H1 (cell line): ENCODE measurements at regions not wholly inside any gene's neighbourhood (a gene's known extent, or its start where the extent isn't known, plus 50 kb on each side); places are given as distances from the start of the nearest gene placed in this dataset.

Experiments
- CTCF ChIA-PET: fragments of 300-600 bp; sonication (Branson Sonifier 250); formaldehyde crosslinking; loops from one replicate; lab custom pipeline; 2021; ENCODE audit not compliant: partially characterized antibody; lab: Charles Lee
- POLR2A ChIA-PET: fragments of 300-600 bp; sonication (Branson Sonifier 250); formaldehyde crosslinking; loops from one replicate; lab custom pipeline; 2021; ENCODE audit warnings: inconsistent platforms; ENCODE audit not compliant: partially characterized antibody; lab: Charles Lee
- DNase-seq, 2 experiments: peaks; one replicate each; pipeline versions ENCODE4 v3.0.0 to v3.0.0-alpha.2; 2010 to 2022; ENCODE audit warnings: low spot score in 2 of 2, low read depth in 1 of 2, mixed read lengths in 1 of 2
- FAIRE-seq: peaks from 2 replicates; lab custom pipeline; 2011; peaks lifted over from hg19 to GRCh38; lab: Jason Lieb, UNC
- H2AFZ ChIP-seq: 2 replicates; pipeline ENCODE4 v1.8.1; 2012; ENCODE audit warnings: low read length, inconsistent platforms
- H2AK5ac ChIP-seq: 2 replicates; pipeline ENCODE4 v1.6.1; 2013; ENCODE audit warnings: low read depth, low read length
- H2BK120ac ChIP-seq: replicated peaks from 2 replicates; pipeline ENCODE3; 2013; ENCODE audit warnings: low read depth, low read length, inconsistent platforms
- H2BK12ac ChIP-seq: 2 replicates; pipeline ENCODE4 v1.6.1; 2013; ENCODE audit warnings: low read depth, low read length
- H2BK15ac ChIP-seq: 2 replicates; pipeline ENCODE4 v1.6.1; 2013; ENCODE audit warnings: low read length
- H2BK20ac ChIP-seq: 2 replicates; pipeline ENCODE4 v1.6.1; 2013; ENCODE audit warnings: low read length
- H2BK5ac ChIP-seq: 2 replicates; pipeline ENCODE4 v1.6.1; 2013; ENCODE audit warnings: low read depth, low read length
- H3K14ac ChIP-seq: 2 replicates; pipeline ENCODE4 v1.6.1; 2013; ENCODE audit warnings: inconsistent platforms; ENCODE audit not compliant: insufficient read length
- H3K18ac ChIP-seq: 2 replicates; pipeline ENCODE4 v1.6.1; 2013; ENCODE audit warnings: low read length; ENCODE audit errors: extremely low read depth
- H3K23ac ChIP-seq: 2 replicates; pipeline ENCODE4 v1.6.1; 2013; ENCODE audit warnings: inconsistent platforms; ENCODE audit not compliant: insufficient read length
- H3K23me2 ChIP-seq: 2 replicates; pipeline ENCODE4 v1.6.1; 2013; ENCODE audit warnings: low read depth, low read length
- H3K27ac ChIP-seq: 2 replicates; pipeline ENCODE4 v1.6.1; 2011; ENCODE audit warnings: low read depth, low read length, inconsistent platforms
- H3K27me3 ChIP-seq, 4 experiments: replicated peaks in 1 of 4; 1 replicate in 1 of 4; 2 replicates in 3 of 4; pipeline versions ENCODE4 v1.6.1 to v1.8.1; 2011 to 2013; ENCODE audit warnings: low read length in 3 of 4, mild to moderate bottlenecking in 3 of 4, inconsistent platforms in 2 of 4, mixed read lengths in 2 of 4, moderate library complexity in 1 of 4; ENCODE audit not compliant: control insufficient read depth in 3 of 4, insufficient read depth in 3 of 4; ENCODE audit errors: extremely low read depth in 1 of 4
- H3K36me3 ChIP-seq, 4 experiments: 2 replicates each; pipeline versions ENCODE4 v1.6.1 to v1.8.1; 2011 to 2013; ENCODE audit warnings: mild to moderate bottlenecking in 4 of 4, low read length in 3 of 4, moderate library complexity in 2 of 4, control low read depth in 1 of 4, inconsistent platforms in 1 of 4; ENCODE audit not compliant: insufficient read depth in 4 of 4, control insufficient read depth in 2 of 4
- H3K4ac ChIP-seq: replicated peaks from 2 replicates; pipeline ENCODE3; 2013; ENCODE audit warnings: low read length, low read depth, mixed read lengths, inconsistent platforms; ENCODE audit not compliant: insufficient read length
- H3K4me1 ChIP-seq, 4 experiments: replicated peaks in 1 of 4; 1 replicate in 1 of 4; 2 replicates in 3 of 4; pipeline versions ENCODE4 v1.6.1 to v1.8.1; 2011 to 2013; ENCODE audit warnings: low read length in 3 of 4, inconsistent platforms in 2 of 4, mixed read lengths in 1 of 4; ENCODE audit not compliant: insufficient read depth in 4 of 4, control insufficient read depth in 3 of 4
- H3K4me2 ChIP-seq, 2 experiments: 2 replicates each; pipeline versions ENCODE4 v1.6.1 to v1.8.1; 2011 to 2013; ENCODE audit warnings: low read depth in 2 of 2, low read length in 2 of 2, control low read depth in 1 of 2, inconsistent platforms in 1 of 2, mild to moderate bottlenecking in 1 of 2; ENCODE audit not compliant: insufficient read depth in 1 of 2
- H3K4me3 ChIP-seq, 4 experiments: fragments of 200-600, 300-600 bp in 1 of 4; sonication (generic), shearing (Covaris generic), sonication (Bioruptor Twin) in 1 of 4; 2 replicates each; pipeline versions ENCODE4 v1.5.1 to v1.8.1; 2011 to 2016; ENCODE audit warnings: low read length in 4 of 4, low read depth in 3 of 4, control low read depth in 2 of 4, inconsistent platforms in 2 of 4, mild to moderate bottlenecking in 2 of 4, mixed read lengths in 1 of 4, moderate library complexity in 1 of 4; ENCODE audit not compliant: insufficient read depth in 2 of 4; ENCODE audit errors: extremely low read depth in 1 of 4
- H3K56ac ChIP-seq: replicated peaks from 2 replicates; pipeline ENCODE3; 2013; ENCODE audit warnings: low read depth, mild to moderate bottlenecking, mixed read lengths, low read length, inconsistent platforms; ENCODE audit not compliant: insufficient read length
- H3K79me1 ChIP-seq: 2 replicates; pipeline ENCODE4 v1.6.1; 2013; ENCODE audit warnings: low read depth, low read length, control low read depth
- H3K79me2 ChIP-seq, 2 experiments: 2 replicates each; pipeline versions ENCODE4 v1.6.1 to v1.8.1; 2012 to 2013; ENCODE audit warnings: low read length in 2 of 2, mild to moderate bottlenecking in 2 of 2, inconsistent platforms in 1 of 2; ENCODE audit not compliant: insufficient read depth in 2 of 2, control insufficient read depth in 1 of 2
- H3K9ac ChIP-seq, 4 experiments: replicated peaks in 1 of 4; 1 replicate in 1 of 4; 2 replicates in 3 of 4; pipeline versions ENCODE4 v1.6.1 to v1.8.1; 2011 to 2013; ENCODE audit warnings: low read depth in 3 of 4, low read length in 3 of 4, control low read depth in 2 of 4, mild to moderate bottlenecking in 2 of 4, moderate library complexity in 2 of 4, inconsistent platforms in 1 of 4; ENCODE audit errors: extremely low read depth in 1 of 4
- H3K9me3 ChIP-seq, 2 experiments: 2 replicates each; pipeline versions ENCODE4 v1.6.1 to v1.8.1; 2012 to 2013; ENCODE audit warnings: mild to moderate bottlenecking in 2 of 2, moderate library complexity in 2 of 2, control low read depth in 1 of 2, inconsistent platforms in 1 of 2, low read depth in 1 of 2, low read length in 1 of 2, mixed read lengths in 1 of 2; ENCODE audit not compliant: insufficient read depth in 2 of 2
- H4K20me1 ChIP-seq, 2 experiments: replicated peaks in 1 of 2; 2 replicates each; pipeline versions ENCODE3 to v1.8.1; 2011 to 2013; ENCODE audit warnings: inconsistent platforms in 2 of 2, low read length in 2 of 2, mild to moderate bottlenecking in 1 of 2; ENCODE audit not compliant: insufficient read depth in 2 of 2, control insufficient read depth in 1 of 2
- H4K5ac ChIP-seq: 2 replicates; pipeline ENCODE4 v1.6.1; 2013; ENCODE audit warnings: low read length, low read depth, mixed read lengths, inconsistent platforms; ENCODE audit not compliant: insufficient read length
- H4K8ac ChIP-seq: 2 replicates; pipeline ENCODE4 v1.8.0; 2013; ENCODE audit warnings: mild to moderate bottlenecking, moderate library complexity, low read length, inconsistent platforms; ENCODE audit not compliant: insufficient read depth; ENCODE audit errors: extremely low read depth
- H4K91ac ChIP-seq: replicated peaks from 2 replicates; pipeline ENCODE3; 2013; ENCODE audit warnings: low read length, mixed read lengths, inconsistent platforms; ENCODE audit not compliant: insufficient read length
- BACH1 ChIP-seq: IDR thresholded peaks from 2 replicates; pipeline ENCODE4 v1.6.1; 2012; ENCODE audit warnings: low read length, improper control_type of control experiment
- EZH2 ChIP-seq: fragments of 200-600 bp; sonication (generic); IDR thresholded peaks from 2 replicates; pipeline ENCODE4 v1.7.1; 2012; ENCODE audit warnings: low read depth, mild to moderate bottlenecking, moderate library complexity, low read length, inconsistent platforms; ENCODE audit not compliant: severe bottlenecking
- WGBS, 2 experiments: shearing (Covaris generic) in 1 of 2; methylation state at CpG; one replicate each; pipeline versions ENCODE4 v1.1.6 to v1.1.7; 2013 to 2015; ENCODE audit warnings: low lambda C conversion rate in 2 of 2, mixed read lengths in 2 of 2, inconsistent platforms in 1 of 2, low coverage in 1 of 2, missing lambda C conversion rate in 1 of 2; ENCODE audit not compliant: insufficient replicate concordance in 2 of 2, insufficient coverage in 1 of 2, insufficient read length in 1 of 2; ENCODE audit errors: extremely low coverage in 1 of 2, missing lambda C conversion rate in 1 of 2; 5-methylcytosine and 5-hydroxymethylcytosine counted together

GRCh38 chr5:54745599-54745998, 228.0 kb downstream of the SNX18 start:
- no peak for DNase-seq
- no peaks in the 10 kb centered on the region for H3K27me3 ChIP-seq
- peaks cover 0 to 7% (median 4%) of the 10 kb centered on the region in 4 experiments; a peak in 4 of 7 replicates for H3K4me1 ChIP-seq
- no peak overlapping the region for H4K91ac ChIP-seq
- FAIRE-seq: no peak
- peak overlapping the region; percentile 82; the same call in 1 of the 2 replicates for H2BK12ac ChIP-seq
- peak overlapping the region; percentile 35; the same call in 1 of the 2 replicates for H2BK20ac ChIP-seq
- no peaks in the 10 kb centered on the region for H4K20me1 ChIP-seq
- no peak overlapping the region for H3K23ac ChIP-seq
- H3K79me2 ChIP-seq: no peaks in the 10 kb centered on the region
- TF ChIP-seq EZH2 (no peak), BACH1 (no peak)
- no peak overlapping the region for H3K4ac ChIP-seq
- H3K9me3 ChIP-seq: no peaks in the 10 kb centered on the region
- no peak overlapping the region for H4K5ac ChIP-seq
- no peak overlapping the region for H3K9ac ChIP-seq
- H2BK120ac ChIP-seq: no peak overlapping the region
- 0 out of 2 replicates have a peak overlapping the region, but pooled peaks have one; percentile 35 for H2BK5ac ChIP-seq
- H3K18ac ChIP-seq: no peak overlapping the region
- no peak overlapping the region for H3K14ac ChIP-seq
- H3K36me3 ChIP-seq: no peaks in the 10 kb centered on the region
- no peak overlapping the region for H4K8ac ChIP-seq
- H3K23me2 ChIP-seq: peaks cover 6% of the 10 kb centered on the region; the same call in 1 of the 2 replicates
- H3K56ac ChIP-seq: no peak overlapping the region
- H3K79me1 ChIP-seq: no peaks in the 10 kb centered on the region
- ChIA-PET CTCF (interaction anchor here (3.6 kb wide), 1 partner anchor 227 kb away, joined by 21 read pairs; the partner anchor contains the start of gene SNX18), POLR2A (interaction anchor here (0.8 kb wide), 1 partner anchor 15 kb away, joined by 4 read pairs; no protein-coding TSS in a partner anchor)
- H3K4me2 ChIP-seq: no peak overlapping the region
- no peak overlapping the region for H3K4me3 ChIP-seq
- no peak overlapping the region for H2AFZ ChIP-seq
- no peak overlapping the region for H3K27ac ChIP-seq
- no peak overlapping the region; the same call in 1 of the 2 replicates for H2BK15ac ChIP-seq
- no peak overlapping the region for H2AK5ac ChIP-seq
- 98% methylated on average over 5 of the region's 5 CpGs; no CpG with 5 or more reads in 1 of the 2 experiments for WGBS, 2 experiments
